Lung (tissue), 11 donors: ENCODE measurements at regions not wholly inside any gene's neighbourhood (a gene's known extent, or its start where the extent isn't known, plus 50 kb on each side); places are given as distances from the start of the nearest gene placed in this dataset.

Experiments used
- ATAC-seq: fragments of 200-7000 bp; cut with Tn5 transposase; one replicate; pipeline ENCODE4 v1.9.1; 2020; ENCODE audit warnings: moderate number of reproducible peaks; ENCODE audit not compliant: insufficient read depth, low FRiP score
- DNase-seq, 3 donors: peaks; one replicate each; pipeline ENCODE4 v3.0.0-alpha.2; 2013 to 2017
- H3K27ac ChIP-seq, 2 donors: one replicate each; pipeline ENCODE4 v1.5.1; 2013; ENCODE audit warnings: mild to moderate bottlenecking in 2 of 2, moderate library complexity in 2 of 2, control low read depth in 1 of 2, inconsistent platforms in 1 of 2, low read depth in 1 of 2, low read length in 1 of 2
- H3K27me3 ChIP-seq, 3 donors: one replicate each; pipeline ENCODE4 v1.5.1; 2013; ENCODE audit warnings: low read length in 2 of 3; ENCODE audit not compliant: control insufficient read depth in 3 of 3, insufficient read depth in 3 of 3
- H3K36me3 ChIP-seq, 4 donors: one replicate each; pipeline ENCODE4 v1.5.1; 2013; ENCODE audit warnings: low read length in 4 of 4, mild to moderate bottlenecking in 1 of 4, moderate library complexity in 1 of 4; ENCODE audit not compliant: control insufficient read depth in 4 of 4, insufficient read depth in 4 of 4
- H3K4me1 ChIP-seq, 5 donors: one replicate each; pipeline ENCODE4 v1.5.1; 2013; ENCODE audit warnings: low read length in 5 of 5, mild to moderate bottlenecking in 2 of 5, moderate library complexity in 1 of 5; ENCODE audit not compliant: control insufficient read depth in 5 of 5, insufficient read depth in 5 of 5
- H3K4me3 ChIP-seq: one replicate; pipeline ENCODE4 v1.5.1; 2013; ENCODE audit warnings: mild to moderate bottlenecking, control low read depth, moderate library complexity
- H3K9ac ChIP-seq, 2 donors: one replicate each; pipeline ENCODE4 v1.5.1; 2013; ENCODE audit warnings: low read length in 2 of 2, control low read depth in 1 of 2; ENCODE audit not compliant: insufficient read depth in 1 of 2
- H3K9me3 ChIP-seq, 4 donors: one replicate each; pipeline ENCODE4 v1.5.1; 2013; ENCODE audit warnings: low read length in 3 of 4, mild to moderate bottlenecking in 1 of 4, moderate library complexity in 1 of 4; ENCODE audit not compliant: control insufficient read depth in 4 of 4, insufficient read depth in 3 of 4
- WGBS, 2 donors: extraction: QIAGEN DNeasy Blood & Tissue Kit; methylation state at CpG; one replicate each; pipeline ENCODE4 v1.1.7; 2013; 5-methylcytosine and 5-hydroxymethylcytosine counted together
- TF ChIP-seq, protein P1 (sequence below): IDR thresholded peaks from 2 replicates; pipeline ENCODE4 v1.5.1; 2012; ENCODE audit warnings: mild to moderate bottlenecking; ENCODE audit errors: control extremely low read depth, extremely low read depth
- donor health status: control.
- donor health status: control.
- donor health status: Bipolar disorder and iron deficiency.
- donor health status: healthy.
- donor health status: DM: yes; HTN: yes; CAD: no.

DNA sequence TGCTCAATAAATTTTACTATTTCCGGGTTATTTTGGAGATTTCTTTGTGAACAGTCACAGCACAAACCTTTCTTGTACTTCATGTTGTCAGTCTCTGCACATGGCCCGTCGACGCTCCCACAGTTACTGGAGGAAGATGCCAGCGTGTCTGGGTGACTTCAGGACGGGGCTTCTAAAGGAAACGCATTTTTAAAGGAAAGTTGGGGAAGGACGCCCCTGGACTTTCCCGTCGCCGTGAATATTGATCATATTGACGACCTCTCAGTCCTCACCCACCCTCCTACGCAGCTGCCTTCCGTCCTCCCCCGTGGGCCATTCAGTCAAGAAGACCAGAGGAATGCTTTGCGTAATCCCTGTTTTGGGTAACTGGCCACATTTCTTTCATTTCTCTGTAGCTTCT, 71.1 kb upstream of the SNTG2 start:
- TF ChIP-seq, protein P1, sequence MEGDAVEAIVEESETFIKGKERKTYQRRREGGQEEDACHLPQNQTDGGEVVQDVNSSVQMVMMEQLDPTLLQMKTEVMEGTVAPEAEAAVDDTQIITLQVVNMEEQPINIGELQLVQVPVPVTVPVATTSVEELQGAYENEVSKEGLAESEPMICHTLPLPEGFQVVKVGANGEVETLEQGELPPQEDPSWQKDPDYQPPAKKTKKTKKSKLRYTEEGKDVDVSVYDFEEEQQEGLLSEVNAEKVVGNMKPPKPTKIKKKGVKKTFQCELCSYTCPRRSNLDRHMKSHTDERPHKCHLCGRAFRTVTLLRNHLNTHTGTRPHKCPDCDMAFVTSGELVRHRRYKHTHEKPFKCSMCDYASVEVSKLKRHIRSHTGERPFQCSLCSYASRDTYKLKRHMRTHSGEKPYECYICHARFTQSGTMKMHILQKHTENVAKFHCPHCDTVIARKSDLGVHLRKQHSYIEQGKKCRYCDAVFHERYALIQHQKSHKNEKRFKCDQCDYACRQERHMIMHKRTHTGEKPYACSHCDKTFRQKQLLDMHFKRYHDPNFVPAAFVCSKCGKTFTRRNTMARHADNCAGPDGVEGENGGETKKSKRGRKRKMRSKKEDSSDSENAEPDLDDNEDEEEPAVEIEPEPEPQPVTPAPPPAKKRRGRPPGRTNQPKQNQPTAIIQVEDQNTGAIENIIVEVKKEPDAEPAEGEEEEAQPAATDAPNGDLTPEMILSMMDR = no peak
- 89 to 91% methylated on average over 16 of the region's 16 CpGs for WGBS, 2 donors
- H3K4me3 ChIP-seq = no peak overlapping the region
- H3K36me3 ChIP-seq = no peaks in the 10 kb centered on the region
- no peak overlapping the region for H3K9ac ChIP-seq
- ATAC-seq (no peak), DNase-seq (no peak)
- peaks cover 0 to 16% (median 15%) of the 10 kb centered on the region in 3 donors for H3K27me3 ChIP-seq
- no peaks in the 10 kb centered on the region for H3K9me3 ChIP-seq
- no peaks in the 10 kb centered on the region for H3K4me1 ChIP-seq
- no peak overlapping the region for H3K27ac ChIP-seq

DNA sequence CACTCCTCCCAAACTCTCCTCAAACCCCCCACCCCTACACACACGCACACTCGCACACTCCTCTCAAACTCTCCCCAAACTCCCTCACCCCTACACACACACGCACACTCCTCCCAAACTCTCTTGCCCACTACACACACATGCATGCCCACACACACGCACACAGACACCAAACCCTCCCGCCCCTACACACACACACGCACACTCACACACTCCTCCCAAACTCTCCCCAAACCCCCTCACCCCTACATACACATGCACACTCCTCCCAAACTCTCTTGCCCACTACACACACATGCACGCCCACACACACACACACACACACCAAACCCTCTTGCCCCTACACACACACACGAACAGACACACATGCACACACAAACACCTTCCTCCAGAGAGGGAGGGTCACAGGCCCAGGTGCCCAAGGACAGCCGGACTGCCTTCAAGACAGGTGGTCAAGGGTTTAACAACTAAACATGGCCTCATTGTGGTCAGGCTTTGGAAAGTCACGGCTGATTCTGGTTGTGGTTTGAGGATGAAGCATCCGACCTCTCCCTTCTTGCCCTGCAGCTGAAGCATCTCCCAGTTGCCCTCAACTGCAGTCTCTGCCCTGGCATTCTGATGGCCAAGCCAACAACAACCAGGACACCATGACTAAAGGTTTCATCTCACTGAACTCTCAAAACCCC, 72.3 kb upstream of the SNTG2 start:
- Histone ChIP-seq H3K4me1 (no peaks in the 10 kb centered on the region), H3K27me3 (peaks cover 0 to 10% (median 7%) of the 10 kb centered on the region in 3 donors), H3K9ac (no peak overlapping the region), H3K27ac (no peak overlapping the region), H3K4me3 (no peak overlapping the region), H3K36me3 (no peaks in the 10 kb centered on the region), H3K9me3 (no peaks in the 10 kb centered on the region)
- WGBS, 2 donors = 89 to 96% methylated on average over 11 of the region's 11 CpGs
- no peak for DNase-seq
- no peak for ATAC-seq
- TF ChIP-seq, protein P1 = no peak

DNA sequence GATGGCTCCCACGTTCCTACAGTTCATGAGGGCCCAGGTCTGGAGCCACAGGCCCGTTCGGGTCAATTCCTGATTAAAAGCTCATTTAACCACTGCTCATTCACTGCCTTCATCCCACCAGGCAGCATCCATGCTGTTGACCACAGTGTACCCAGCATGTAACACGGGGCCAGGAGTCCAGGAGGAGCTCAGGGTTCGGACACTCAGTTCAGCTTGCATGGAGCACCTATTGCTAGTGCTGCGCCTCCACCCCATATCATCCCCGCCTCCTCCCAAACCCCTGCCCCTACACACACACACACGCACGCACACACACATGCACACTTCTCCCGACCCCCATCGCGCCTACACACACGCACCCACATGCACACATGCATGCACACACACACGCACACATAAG, 72.9 kb upstream of the SNTG2 start:
- DNase-seq = no peak
- no peaks in the 10 kb centered on the region for H3K4me1 ChIP-seq
- H3K9me3 ChIP-seq = no peaks in the 10 kb centered on the region
- no peak overlapping the region for H3K27ac ChIP-seq
- 90 to 91% methylated on average over 14 of the region's 14 CpGs for WGBS, 2 donors
- H3K36me3 ChIP-seq = no peaks in the 10 kb centered on the region
- H3K9ac ChIP-seq = no peak overlapping the region
- TF ChIP-seq, protein P1 = no peak
- H3K4me3 ChIP-seq = no peak overlapping the region
- H3K27me3 ChIP-seq = peaks cover 0 to 9% (median 4%) of the 10 kb centered on the region in 3 donors
- no peak for ATAC-seq
